22Rv1 (cell line): ENCODE measurements at regions not wholly inside any gene's neighbourhood (a gene's known extent, or its start where the extent isn't known, plus 50 kb on each side); places are given as distances from the start of the nearest gene placed in this dataset.

ENCODE experiments used
- H3K27ac ChIP-seq: fragments of 450-650 bp; 2 replicates; pipeline ENCODE4 v1.5.1; 2017
- ZFX ChIP-seq: fragments of 450-650 bp; IDR thresholded peaks from 2 replicates; pipeline ENCODE4 v1.6.1; 2017; ENCODE audit warnings: antibody characterized with exemption, borderline replicate concordance
- TF ChIP-seq, protein P1 (sequence below): fragments of 450-650 bp; IDR thresholded peaks from 2 replicates; pipeline ENCODE4 v1.5.1; 2017; ENCODE audit warnings: mild to moderate bottlenecking

DNA sequence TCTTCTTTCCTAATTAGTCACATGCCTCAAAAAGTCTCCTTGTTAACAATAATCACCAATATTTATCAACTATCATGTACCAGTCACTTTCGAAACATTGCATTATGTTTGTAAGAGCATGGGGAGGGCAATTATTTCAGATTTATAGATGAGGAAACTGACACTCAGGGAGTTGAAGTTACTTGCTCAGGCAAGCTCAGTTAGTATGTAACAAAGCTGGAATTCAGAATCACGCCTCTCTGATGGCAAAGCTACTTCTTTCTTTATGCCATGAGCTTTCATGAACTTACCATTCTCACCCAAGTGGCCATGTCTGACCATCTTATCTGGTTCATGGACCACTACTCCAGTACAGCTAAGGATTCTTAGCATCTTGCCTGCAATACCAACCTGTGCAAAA lies 183.4 kb upstream of the TANK start:
- no peak overlapping the region for H3K27ac ChIP-seq
- TF ChIP-seq ZFX, result no peak
- TF ChIP-seq, protein P1, sequence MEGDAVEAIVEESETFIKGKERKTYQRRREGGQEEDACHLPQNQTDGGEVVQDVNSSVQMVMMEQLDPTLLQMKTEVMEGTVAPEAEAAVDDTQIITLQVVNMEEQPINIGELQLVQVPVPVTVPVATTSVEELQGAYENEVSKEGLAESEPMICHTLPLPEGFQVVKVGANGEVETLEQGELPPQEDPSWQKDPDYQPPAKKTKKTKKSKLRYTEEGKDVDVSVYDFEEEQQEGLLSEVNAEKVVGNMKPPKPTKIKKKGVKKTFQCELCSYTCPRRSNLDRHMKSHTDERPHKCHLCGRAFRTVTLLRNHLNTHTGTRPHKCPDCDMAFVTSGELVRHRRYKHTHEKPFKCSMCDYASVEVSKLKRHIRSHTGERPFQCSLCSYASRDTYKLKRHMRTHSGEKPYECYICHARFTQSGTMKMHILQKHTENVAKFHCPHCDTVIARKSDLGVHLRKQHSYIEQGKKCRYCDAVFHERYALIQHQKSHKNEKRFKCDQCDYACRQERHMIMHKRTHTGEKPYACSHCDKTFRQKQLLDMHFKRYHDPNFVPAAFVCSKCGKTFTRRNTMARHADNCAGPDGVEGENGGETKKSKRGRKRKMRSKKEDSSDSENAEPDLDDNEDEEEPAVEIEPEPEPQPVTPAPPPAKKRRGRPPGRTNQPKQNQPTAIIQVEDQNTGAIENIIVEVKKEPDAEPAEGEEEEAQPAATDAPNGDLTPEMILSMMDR, result no peak

DNA sequence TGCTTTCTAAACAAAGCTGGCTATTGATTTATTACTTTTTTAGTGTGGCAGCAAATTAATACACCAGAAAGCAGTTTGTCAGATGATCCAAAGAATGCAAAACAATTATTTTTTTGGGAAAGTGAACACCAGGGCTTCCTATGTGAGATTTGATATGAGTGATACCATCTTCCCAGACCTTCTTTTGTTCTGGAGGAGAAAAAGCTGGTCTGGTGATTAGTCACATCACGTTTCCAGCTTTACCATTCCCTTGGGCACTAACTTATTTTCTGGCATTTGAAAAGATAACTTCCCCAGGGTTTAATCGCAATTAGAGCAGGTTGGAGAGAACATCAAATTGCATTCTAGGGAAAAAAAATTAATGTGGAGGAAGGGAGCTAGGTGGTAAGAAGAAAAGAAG lies 182.9 kb upstream of the TANK start:
- H3K27ac ChIP-seq, result no peak overlapping the region
- no peak for TF ChIP-seq ZFX

DNA sequence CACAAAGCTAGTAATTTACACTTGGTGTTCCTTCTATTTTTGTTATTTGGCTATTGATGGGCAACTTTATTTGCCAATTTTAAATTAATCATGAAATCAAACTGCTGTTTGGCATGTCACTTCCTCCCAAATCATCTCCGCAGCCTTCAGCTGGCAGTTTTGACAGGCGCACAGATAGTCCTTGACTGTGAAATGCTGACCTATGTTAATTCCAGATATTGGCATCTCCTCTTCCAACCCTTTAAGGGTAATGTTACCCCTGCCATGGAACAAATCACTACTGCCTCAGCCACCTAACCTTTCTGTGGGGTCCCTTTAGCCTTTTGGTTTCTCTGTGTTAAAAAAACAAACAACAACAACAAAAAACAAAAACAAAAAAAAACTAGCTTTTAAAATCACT lies 182.4 kb upstream of the TANK start:
- TF ChIP-seq, protein P1, result no peak
- TF ChIP-seq ZFX, result no peak
- no peak overlapping the region for H3K27ac ChIP-seq

DNA sequence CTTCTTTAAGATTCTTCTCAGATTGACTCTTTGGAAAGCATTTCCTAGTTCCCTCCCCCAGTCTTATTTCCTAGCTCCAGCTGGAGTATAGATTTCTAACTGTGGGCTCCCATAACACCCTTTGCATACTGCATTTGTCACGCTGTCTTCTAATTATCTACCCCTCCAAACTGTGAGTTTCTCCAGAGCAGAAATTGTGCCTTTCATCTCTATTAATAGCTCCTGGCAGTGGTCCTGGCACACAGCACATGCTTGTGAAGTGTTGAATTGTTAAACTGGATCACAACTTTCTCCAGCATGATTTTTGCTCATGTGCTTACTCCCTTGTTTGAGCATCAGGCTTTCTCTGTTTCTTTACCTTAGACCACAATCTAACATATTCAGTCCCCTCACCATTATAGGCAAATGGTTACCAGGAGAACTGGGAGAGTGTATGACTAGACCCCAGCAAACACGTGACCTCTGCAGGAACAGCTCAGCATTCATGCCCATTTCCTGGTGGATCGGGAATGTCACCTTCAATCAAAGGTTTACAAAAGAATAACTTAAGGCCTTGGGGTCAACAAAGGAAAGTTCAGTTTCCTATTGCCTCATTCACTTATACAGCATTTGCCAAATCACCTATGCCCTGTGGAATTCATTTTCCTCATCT lies 175.7 kb upstream of the TANK start:
- H3K27ac ChIP-seq, result no peak overlapping the region
- TF ChIP-seq, protein P1, result no peak
- no peak for TF ChIP-seq ZFX

DNA sequence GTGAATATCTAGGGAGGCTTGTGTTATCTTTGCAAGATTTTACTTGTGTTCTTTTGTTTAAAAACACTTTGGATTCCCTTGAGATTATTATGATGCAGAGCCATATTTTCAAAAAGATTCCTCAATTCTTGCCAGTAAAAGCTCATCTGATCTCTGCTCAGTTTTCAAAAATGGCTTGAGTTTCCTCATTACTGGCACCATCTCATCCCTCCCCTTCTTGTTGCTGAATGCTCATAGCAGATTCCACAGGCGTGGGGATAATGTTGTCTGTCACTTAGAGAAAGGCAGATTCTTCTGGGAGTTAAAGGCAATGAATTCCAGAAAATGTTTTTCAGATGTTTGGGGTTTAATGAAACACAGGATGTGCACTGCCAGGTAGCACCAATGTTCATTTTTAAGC lies 170.4 kb upstream of the TANK start:
- no peak overlapping the region for H3K27ac ChIP-seq
- no peak for TF ChIP-seq ZFX
- TF ChIP-seq, protein P1, result no peak

DNA sequence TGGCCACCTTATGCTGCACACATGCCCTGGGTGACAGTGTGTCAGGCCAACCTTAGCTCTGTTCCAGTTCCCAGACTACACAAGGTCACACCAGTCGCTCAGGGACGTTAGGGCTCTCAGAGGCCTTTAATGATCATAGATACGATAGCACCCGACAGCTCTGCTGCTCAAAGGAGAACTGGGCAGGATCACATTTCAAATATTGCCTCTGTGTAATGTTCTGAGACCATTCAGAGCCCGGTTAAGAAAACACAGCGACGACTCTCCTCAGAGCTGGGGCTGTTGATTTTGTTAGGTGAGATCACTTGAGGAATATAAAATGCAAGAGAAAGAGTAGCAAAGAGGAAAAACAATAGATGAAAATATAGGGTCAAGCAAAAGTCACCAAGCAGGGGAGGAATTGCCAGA lies 166.6 kb upstream of the TANK start:
- TF ChIP-seq, protein P1, result no peak
- no peak for TF ChIP-seq ZFX
- no peak overlapping the region for H3K27ac ChIP-seq

DNA sequence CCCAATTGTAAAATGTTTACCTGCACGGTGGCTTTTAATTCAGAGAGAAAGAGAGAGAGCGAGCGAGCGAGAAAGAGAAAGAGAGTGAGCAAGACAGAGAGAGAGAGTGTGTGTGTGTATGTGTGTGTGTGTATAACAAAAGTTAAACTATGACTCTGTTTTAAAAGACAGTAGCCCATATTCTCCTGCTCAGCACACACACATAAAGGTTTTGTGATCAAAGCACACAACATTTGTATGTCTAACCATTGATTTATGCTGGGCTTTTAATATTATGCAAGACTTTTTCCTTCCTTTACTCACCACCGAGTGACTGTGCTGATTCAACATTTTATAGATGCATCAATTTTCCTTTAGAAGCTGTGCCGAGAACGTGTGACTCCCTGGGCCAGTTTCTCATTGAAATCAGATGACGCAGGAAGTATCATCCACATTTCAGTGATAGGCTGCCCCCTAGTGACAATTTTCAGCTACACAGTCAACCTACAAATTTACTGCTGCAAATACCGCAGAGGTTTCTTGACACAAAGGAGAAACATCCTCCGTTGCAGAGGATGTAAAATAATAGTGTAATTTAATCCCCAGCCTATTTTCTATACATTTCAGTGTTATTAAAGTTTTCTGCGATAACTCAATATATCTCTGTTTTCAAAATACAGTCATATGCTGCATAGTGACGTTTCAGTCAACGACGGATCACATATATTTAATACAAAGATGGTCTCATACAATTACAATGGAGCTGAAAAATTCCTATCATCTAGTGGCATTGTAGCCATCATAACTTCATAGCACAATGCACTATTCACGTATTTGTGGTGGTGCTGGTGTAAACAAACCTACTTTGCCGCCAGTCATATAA lies 165.9 kb upstream of the TANK start:
- H3K27ac ChIP-seq, result no peak overlapping the region
- TF ChIP-seq, protein P1, result peak; percentile 70
- TF ChIP-seq ZFX, result no peak
